ENCODE measurements at regions not wholly inside any gene's neighbourhood (a gene's known extent, or its start where the extent isn't known, plus 50 kb on each side); places are given as distances from the start of the nearest gene placed in this dataset.
"Not testable (repeated sequence)": the region's sequence is repeated elsewhere in the genome, so short reads cannot be mapped to it uniquely, and the experiment has no call there.

DNA sequence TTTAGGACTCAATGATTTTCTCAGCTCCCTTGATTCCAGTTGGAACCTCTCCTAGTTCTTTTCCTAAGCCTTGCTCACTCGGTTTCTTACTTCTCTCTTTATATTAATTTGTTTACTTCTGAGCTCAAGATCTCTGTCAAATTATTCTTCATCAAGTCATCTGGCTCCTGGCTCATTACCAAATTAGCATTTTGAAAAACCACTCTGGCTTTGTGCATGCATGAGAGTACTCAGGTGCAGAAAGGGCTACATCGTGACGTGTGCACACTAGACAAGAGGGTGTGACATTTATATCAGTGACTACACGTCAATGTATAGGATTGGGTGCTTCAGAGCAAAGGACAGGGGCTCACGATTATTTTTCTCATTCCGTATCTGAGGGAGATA lies 645.7 kb upstream of the DPP6 start:
- TF ChIP-seq, protein P1, sequence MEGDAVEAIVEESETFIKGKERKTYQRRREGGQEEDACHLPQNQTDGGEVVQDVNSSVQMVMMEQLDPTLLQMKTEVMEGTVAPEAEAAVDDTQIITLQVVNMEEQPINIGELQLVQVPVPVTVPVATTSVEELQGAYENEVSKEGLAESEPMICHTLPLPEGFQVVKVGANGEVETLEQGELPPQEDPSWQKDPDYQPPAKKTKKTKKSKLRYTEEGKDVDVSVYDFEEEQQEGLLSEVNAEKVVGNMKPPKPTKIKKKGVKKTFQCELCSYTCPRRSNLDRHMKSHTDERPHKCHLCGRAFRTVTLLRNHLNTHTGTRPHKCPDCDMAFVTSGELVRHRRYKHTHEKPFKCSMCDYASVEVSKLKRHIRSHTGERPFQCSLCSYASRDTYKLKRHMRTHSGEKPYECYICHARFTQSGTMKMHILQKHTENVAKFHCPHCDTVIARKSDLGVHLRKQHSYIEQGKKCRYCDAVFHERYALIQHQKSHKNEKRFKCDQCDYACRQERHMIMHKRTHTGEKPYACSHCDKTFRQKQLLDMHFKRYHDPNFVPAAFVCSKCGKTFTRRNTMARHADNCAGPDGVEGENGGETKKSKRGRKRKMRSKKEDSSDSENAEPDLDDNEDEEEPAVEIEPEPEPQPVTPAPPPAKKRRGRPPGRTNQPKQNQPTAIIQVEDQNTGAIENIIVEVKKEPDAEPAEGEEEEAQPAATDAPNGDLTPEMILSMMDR (IDR thresholded peaks at IDR 0.05) = no peak
- no peak for ATAC-seq (ENCODE audit: low FRiP score)
- no peak for DNase-seq (ENCODE audit: low spot score)

DNA sequence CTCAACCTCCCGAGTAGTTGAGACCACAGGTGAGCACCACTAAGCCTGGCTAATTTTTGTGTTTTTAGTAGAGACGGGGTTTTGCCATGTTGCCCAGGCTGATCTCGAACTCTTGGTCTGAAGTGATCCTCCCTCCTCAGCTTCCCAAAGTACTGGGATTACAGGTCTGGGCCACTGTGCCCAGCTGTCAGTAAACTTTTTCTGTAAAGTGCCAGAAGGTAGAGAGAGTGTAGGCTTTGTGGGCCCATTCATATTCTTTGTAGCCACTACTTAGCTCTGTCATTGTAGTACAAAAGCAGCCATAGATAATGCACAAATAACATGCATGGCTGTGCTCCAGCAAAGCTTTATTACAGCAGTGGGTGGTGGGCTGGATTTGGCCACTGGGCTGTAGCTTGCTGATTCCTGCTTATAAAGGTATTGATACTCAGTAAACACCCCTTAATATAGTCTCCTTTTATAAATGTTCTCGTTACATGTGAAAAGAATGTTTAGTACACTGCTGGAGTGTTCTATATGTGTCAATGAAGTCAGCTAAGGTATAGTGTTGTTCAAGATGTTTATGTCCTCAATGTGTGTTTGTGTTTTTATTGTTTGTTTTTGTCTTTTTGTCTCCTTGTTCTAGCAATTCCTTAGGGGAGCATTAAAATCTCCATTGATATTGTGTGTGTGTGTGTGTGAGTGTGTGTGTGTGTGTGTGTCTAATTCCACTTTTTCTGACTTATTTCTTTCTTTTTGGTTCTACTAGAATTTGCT lies 644.7 kb upstream of the DPP6 start:
- ATAC-seq (ENCODE audit: low FRiP score) (no peak), DNase-seq (ENCODE audit: low spot score) (no peak)
- TF ChIP-seq, protein P1 (IDR thresholded peaks at IDR 0.05) = no peak

DNA sequence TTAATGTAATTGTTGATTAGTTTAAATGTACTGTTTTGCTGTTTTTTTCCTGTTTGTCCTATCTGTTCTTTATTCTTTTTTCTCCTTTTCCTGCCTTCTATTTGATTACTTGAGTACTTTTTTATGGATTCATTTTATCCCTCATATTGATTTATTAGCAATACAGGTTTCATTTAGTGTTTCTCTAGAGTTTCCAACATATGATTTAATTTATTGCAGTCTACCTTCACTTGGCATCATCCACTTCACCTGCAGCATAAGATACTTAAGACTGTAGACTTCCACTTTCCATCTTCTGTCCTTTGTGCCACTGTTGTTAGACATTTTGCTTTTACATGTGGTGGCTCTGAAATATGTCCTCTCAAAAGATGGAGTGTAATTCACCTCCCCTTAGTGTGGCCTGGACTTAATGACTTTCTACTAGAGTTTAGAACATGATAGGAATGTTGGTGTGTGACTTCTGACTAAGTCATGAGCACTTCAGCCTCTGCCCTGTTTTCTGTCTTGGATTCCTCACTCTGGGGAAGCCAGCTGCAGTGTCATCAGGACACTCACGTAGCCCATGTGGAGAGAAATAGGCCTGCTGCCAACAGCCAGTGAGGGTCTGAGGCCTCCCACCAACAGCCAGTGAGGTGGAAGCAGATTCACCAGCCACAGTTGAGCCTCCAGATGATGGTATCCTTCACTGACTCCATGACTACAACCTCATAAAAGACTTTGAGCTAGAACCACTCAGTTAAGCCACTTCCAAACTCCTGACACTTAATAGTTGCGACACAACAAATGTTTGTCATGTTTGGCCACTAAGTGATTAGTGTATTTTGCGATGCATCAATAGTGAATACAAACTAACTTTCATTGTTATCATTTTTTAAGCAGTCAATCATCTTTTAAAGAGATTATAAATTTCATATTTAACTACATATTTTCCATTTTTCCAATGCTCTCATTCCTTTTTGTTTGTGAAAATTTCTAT lies 643.5 kb upstream of the DPP6 start:
- no peak for DNase-seq (ENCODE audit: low spot score)
- ATAC-seq (ENCODE audit: low FRiP score) = no peak
- TF ChIP-seq, protein P1 (IDR thresholded peaks at IDR 0.05) = no peak

DNA sequence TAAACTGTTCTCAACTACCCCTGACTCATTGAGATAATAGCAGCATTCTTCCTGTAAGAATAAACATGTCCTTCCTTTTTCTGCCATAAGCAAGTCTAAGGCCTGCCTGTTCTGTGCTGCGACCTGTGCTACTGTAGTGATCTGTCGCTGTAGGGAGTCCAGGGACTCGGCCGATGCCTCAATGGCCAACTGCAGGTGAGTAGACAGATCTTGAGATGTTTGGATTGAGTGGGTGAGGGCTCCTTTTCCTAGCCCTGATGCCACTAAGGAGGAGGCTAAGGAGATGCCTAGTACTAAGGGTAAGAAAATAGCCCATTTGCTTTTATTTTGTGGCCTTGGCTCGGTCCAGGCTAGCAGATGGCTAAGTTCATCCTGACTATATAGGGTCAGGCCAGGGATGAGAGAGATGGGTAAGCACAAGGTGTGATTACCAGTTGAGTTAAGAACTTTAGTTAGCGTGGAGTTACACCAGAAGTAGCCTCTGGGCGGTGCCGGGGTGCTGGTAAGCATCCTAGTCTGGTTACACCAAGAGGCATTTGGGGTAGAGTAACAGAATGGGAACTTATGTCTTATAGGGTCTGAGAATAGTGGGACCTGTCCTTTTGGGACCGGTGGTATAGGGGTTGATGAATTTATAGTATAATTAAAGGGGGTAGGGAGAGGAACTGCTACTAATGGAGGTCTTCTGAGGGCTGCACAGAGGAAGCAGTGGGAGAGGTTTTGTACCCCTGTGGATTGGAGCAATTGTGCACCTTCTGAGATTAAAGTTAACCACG lies 642.4 kb upstream of the DPP6 start:
- not testable (repeated sequence) for DNase-seq (ENCODE audit: low spot score); ATAC-seq (ENCODE audit: low FRiP score)

DNA sequence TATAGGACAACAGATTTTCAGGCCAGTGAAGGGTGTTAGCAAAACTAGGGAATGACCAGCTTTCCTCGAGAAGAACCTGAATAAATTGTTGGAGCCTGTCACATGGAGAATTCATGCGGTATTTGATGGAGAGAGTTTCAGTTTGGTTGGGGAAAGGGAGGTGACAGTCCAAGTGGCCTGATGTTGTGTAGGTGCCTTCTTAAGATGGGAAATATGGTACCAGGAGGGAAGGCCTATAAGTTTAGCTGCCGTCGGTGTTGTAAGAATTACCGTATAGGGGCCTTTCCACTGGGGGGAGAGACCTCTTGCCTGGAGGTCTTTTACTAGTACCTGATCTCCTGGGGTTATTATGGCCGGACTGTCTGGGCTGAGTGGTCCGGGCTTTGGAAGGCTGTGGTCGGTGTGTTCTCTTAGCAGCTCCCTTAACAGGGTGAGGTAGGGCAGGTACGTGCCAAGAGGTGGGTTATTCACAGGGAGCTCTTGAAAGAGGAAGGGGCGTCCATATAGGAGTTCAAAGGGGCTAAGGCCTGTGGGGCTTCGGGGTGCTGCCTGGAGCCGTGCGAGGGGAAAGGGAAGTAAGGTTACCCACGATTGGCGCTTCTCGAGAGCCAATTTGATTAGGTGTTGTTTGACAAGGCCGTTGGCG lies 641.1 kb upstream of the DPP6 start:
- DNase-seq (ENCODE audit: low spot score); ATAC-seq (ENCODE audit: low FRiP score): not testable (repeated sequence)

DNA sequence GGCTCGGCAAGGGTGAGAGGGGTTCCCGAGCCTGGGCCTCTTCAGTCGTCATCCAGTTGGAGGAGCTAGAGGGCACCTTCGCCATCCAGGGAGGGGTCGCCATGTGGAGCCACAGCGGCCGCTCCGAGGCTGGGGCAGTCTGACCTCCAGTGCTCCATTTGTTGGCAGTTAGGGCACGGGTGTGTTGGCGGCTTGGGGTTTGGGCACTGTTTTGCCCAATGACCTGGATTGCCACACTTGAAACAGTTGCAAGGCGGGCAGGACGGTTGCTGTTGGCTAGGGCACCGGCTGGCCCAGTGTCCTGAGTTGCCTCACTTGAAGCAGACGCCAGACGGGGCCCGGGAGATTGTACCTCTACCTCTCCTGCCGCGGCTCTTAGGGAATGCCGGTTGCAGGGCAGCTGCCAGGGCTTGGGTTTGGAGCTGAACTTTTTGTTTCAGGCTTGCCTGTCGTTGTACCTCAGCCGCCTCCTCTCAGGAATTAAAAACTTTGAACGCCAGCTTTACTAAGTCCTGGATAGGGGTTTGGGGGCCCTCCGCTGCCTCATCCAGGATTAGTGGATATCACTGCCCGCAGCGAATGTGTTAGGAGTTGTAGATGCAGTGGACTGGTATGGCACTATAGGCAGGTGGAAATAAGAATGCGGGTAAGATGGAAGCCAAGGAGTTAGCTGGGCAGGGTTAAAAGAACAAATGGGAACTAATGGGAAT lies 639.9 kb upstream of the DPP6 start:
- not testable (repeated sequence) for DNase-seq (ENCODE audit: low spot score); ATAC-seq (ENCODE audit: low FRiP score)

DNA sequence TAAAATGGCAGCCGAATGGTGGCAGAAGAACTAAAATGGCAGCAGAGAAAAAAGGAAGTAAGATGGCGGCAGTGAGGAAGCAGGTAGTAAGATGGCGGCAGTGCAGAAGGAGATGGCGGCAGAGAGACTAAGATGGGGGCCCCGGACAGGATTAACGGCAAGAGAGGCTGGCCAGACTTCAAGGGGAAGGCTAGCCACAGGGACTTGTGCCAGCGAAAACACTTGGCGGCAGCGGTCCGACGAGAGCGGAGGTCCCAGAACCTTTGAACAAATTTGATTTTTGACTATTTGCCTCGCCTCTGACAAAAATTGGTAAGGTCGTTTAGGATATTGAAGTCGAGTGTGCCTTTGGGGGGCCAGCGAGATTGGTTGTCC lies 639.4 kb upstream of the DPP6 start:
- not testable (repeated sequence) for ATAC-seq (ENCODE audit: low FRiP score); DNase-seq (ENCODE audit: low spot score)

DNA sequence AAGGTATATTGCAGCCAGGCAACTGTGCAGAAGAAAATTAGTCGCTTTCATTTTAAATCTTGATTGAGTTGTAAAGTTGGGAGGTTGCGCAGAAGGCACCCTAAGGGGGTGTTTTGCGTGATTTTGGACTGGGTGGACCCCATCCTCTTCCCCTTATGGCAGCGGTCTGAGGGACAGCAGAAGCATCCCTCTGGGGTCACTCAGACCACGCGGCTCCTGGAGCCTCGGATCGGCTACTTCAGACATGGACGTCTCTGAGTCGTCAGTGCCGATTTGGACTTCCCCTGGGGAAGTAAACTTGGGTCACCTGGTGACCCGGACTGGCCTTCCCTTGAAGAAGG lies 639.0 kb upstream of the DPP6 start:
- ATAC-seq (ENCODE audit: low FRiP score) (no peak), DNase-seq (ENCODE audit: low spot score) (no peak)
- TF ChIP-seq, protein P1 (IDR thresholded peaks at IDR 0.05) = no peak

Measured in omental fat pad (tissue), 3 donors.